ENCODE measurements at regions not wholly inside any gene's neighbourhood (a gene's known extent, or its start where the extent isn't known, plus 50 kb on each side); places are given as distances from the start of the nearest gene placed in this dataset.

DNA sequence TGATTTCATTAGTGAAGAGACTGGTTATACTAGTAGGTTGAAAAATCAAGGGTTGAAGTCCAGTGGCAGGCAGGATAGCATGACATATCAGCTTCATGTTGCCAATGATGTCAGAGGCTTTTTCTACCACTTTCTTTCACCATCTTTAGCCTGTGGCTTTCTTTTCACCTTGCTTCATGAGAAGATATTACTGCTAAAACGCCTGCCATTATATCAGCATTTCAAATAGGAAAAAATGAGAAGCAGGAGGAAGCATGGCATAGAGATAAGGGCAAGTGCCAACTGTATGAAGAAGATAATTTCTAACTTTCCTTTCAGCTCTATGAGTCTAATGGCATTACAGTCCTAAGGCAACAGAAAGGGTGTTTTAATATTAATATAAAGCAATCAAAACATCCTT, 270.2 kb upstream of the SYT4 start:
- TF ChIP-seq, protein P1, sequence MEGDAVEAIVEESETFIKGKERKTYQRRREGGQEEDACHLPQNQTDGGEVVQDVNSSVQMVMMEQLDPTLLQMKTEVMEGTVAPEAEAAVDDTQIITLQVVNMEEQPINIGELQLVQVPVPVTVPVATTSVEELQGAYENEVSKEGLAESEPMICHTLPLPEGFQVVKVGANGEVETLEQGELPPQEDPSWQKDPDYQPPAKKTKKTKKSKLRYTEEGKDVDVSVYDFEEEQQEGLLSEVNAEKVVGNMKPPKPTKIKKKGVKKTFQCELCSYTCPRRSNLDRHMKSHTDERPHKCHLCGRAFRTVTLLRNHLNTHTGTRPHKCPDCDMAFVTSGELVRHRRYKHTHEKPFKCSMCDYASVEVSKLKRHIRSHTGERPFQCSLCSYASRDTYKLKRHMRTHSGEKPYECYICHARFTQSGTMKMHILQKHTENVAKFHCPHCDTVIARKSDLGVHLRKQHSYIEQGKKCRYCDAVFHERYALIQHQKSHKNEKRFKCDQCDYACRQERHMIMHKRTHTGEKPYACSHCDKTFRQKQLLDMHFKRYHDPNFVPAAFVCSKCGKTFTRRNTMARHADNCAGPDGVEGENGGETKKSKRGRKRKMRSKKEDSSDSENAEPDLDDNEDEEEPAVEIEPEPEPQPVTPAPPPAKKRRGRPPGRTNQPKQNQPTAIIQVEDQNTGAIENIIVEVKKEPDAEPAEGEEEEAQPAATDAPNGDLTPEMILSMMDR (conservative IDR thresholded peaks at IDR 0.05 in 1 of 2, IDR thresholded peaks at IDR 0.05 in 1 of 2; ENCODE audit: extremely low read depth in 1 of 2, insufficient read depth in 1 of 2, low read depth in 1 of 2, low read length in 2 of 2), result no peak
- TF ChIP-seq EZH2 (IDR thresholded peaks at IDR 0.05; ENCODE audit: borderline replicate concordance, low read length), result no peak

All from mammary epithelial cell (primary cell).